NCI-H1105 (cell line): ENCODE measurements at regions not wholly inside any gene's neighbourhood (a gene's known extent, or its start where the extent isn't known, plus 50 kb on each side); places are given as distances from the start of the nearest gene placed in this dataset.
A peak's percentile ranks its signal among the peaks of the same experiment; 100 is the strongest.
"Not testable (repeated sequence)": the region's sequence is repeated elsewhere in the genome, so short reads cannot be mapped to it uniquely, and the experiment has no call there.

Experiments
- DNase-seq: peaks from one replicate; lab custom pipeline; 2025; lab: John Stamatoyannopoulos, UW

GRCh38 chr10:15428681-15429080, 57.6 kb upstream of the FAM171A1 start:
- DNase-seq = no peak

DNA sequence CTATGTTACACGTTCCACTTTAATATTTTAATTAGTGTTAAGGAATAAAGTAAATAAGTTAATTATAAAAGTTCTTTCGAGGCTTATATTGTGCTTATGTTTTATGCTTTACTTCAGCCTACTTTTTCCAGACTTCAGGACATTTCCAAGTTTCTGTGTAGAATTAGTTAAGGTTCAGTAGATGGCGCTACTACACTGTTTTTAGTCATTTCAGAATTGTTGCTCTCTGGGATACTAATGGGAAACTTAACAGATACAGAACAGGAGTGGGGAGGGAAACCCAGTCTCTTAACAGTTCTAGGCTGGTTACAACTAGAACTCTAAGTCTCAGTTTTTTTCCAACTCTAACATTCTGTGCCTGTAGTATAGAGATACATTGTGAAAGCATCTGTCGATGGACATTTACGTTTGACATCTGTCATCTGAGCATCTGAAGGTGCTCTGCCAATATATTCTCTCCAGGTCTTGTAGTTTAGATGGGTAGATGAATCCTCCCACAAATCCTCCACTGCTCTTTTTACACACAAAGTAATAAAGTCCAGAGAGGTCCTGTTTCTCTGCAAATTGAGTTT, 56.8 kb upstream of the FAM171A1 start:
- DNase-seq = peak; percentile 40

DNA sequence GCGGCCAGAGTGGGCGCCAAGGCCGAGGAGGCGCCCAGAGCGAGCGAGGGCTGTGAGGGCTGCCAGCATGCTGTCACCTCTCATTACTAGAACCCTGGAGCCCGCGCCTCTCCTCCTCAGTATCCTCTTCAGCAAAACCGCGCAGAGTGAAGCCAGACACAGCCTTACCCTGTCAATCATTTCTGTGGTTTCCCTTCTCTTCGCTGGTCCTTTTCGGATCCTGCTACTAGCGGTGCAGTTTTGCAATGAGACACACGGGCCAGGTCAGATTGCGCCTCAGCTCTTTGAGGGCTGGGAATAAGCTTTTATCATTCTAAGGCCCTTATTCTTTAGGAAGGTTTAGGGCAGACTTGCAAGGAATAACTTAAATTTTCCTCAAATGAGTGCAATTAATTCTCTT, 55.5 kb upstream of the FAM171A1 start:
- no peak for DNase-seq

- no peak for DNase-seq
These were observed 55.0 kb upstream of the FAM171A1 start for GRCh38 chr10:15426115-15426514.

GRCh38 chr10:15421875-15422274, 50.8 kb upstream of the FAM171A1 start:
- DNase-seq = not testable (repeated sequence)
